ENCODE measurements at regions not wholly inside any gene's neighbourhood (a gene's known extent, or its start where the extent isn't known, plus 50 kb on each side); places are given as distances from the start of the nearest gene placed in this dataset.

DNA sequence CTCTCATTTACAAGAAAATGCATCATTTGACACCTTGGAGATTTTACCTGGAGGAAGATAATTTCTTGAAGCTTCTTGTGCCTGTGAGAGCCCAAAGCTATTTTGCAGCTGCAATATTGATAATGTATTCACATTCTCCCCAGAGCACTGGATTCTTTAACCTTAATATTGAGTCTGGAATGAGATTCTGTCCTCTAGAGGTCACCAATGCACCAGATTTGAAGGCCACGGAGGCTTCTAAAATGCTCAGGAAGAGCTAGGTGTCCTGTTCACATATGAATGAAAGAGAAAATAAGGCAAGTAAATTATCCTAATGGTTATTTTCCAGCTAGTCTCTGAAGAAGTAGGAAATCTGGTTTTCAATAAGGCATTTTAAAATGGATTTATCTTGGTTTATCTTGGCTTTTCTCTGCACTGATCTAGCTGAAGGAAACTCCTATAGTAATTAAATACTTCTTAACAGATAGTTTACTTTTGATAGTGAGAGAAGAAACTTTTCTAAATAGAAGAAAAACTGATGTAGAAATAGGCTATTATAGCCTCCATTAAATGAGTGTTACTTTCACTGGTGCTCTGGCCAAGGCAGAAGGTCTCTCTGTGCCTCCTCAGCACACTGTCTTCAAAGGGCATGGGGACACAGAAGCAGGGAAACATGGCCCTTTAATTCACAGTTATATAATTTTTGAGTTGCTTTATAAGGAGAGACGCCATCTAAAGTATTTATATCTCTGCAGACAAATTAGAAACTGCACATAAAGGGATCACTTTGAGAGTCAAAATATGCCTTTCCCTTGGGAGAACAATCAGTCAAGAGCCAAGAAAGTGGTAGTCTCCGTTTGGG lies 297.0 kb upstream of the ACTBL2 start:
- H2BK120ac ChIP-seq (ENCODE audit: low read depth, low read length), result no peak overlapping the region

GRCh38 chr5:57778501-57779091 lies 296.0 kb upstream of the ACTBL2 start:
- H3K27ac ChIP-seq (ENCODE audit: low read depth, low read length), result no peak overlapping the region
- H2BK15ac ChIP-seq (replicated peaks; ENCODE audit: low read depth), result no peak overlapping the region
- no peak overlapping the region for H3K56ac ChIP-seq (ENCODE audit: low read length)
- WGBS (ENCODE audit: extremely low coverage, insufficient coverage, low lambda C conversion rate), result no CpG with 5 or more reads among the region's 1 CpG
- H3K79me2 ChIP-seq (ENCODE audit: control insufficient read depth, insufficient read depth, low read length), result no peaks in the 10 kb centered on the region
- H2BK120ac ChIP-seq (ENCODE audit: low read depth, low read length), result no peak overlapping the region
- H2BK5ac ChIP-seq (ENCODE audit: low read length), result no peak overlapping the region
- H3K18ac ChIP-seq (ENCODE audit: low read length), result no peak overlapping the region
- H4K8ac ChIP-seq (ENCODE audit: low read depth, low read length), result no peak overlapping the region
- H4K5ac ChIP-seq (ENCODE audit: low read length), result no peak overlapping the region
- H2AK5ac ChIP-seq (ENCODE audit: low read length), result no peak overlapping the region
- DNase-seq, result peak; percentile 34
- no peaks in the 10 kb centered on the region for H3K4me1 ChIP-seq (ENCODE audit: control insufficient read depth, low read depth, low read length)
- no peaks in the 10 kb centered on the region for H3K79me1 ChIP-seq (ENCODE audit: low read length)
- H3K9ac ChIP-seq (ENCODE audit: low read length), result no peak overlapping the region
- no peaks in the 10 kb centered on the region for H3K36me3 ChIP-seq (ENCODE audit: control insufficient read depth, insufficient read depth, low read length)
- no peaks in the 10 kb centered on the region for H3K27me3 ChIP-seq (ENCODE audit: insufficient read depth, low read length, poor library complexity)
- H3K23ac ChIP-seq (ENCODE audit: low read length), result no peak overlapping the region
- H3K4me3 ChIP-seq (ENCODE audit: low read length), result no peak overlapping the region
- no peak overlapping the region for H3K4ac ChIP-seq (ENCODE audit: low read depth, low read length)
- H3K4me2 ChIP-seq (ENCODE audit: low read length), result no peak overlapping the region

More for the DNA sequence above, 297.0 kb upstream of the ACTBL2 start:
- H3K4ac ChIP-seq (ENCODE audit: low read depth, low read length), result no peak overlapping the region
- no peaks in the 10 kb centered on the region for H3K4me1 ChIP-seq (ENCODE audit: control insufficient read depth, low read depth, low read length)
- H2AK5ac ChIP-seq (ENCODE audit: low read length), result no peak overlapping the region
- H2BK5ac ChIP-seq (ENCODE audit: low read length), result no peak overlapping the region
- WGBS (ENCODE audit: extremely low coverage, insufficient coverage, low lambda C conversion rate), result no CpG with 5 or more reads among the region's 3 CpGs
- H3K18ac ChIP-seq (ENCODE audit: low read length), result no peak overlapping the region
- no peak overlapping the region for H2BK15ac ChIP-seq (replicated peaks; ENCODE audit: low read depth)
- no peak overlapping the region for H3K9ac ChIP-seq (ENCODE audit: low read length)
- H3K4me2 ChIP-seq (ENCODE audit: low read length), result no peak overlapping the region
- no peak overlapping the region for H3K4me3 ChIP-seq (ENCODE audit: low read length)
- no peaks in the 10 kb centered on the region for H3K36me3 ChIP-seq (ENCODE audit: control insufficient read depth, insufficient read depth, low read length)
- no peak overlapping the region for H4K5ac ChIP-seq (ENCODE audit: low read length)
- H3K79me2 ChIP-seq (ENCODE audit: control insufficient read depth, insufficient read depth, low read length), result no peaks in the 10 kb centered on the region
- H3K27ac ChIP-seq (ENCODE audit: low read depth, low read length), result no peak overlapping the region
- no peak overlapping the region for H3K56ac ChIP-seq (ENCODE audit: low read length)
- DNase-seq, result peak; percentile 73
- H3K23ac ChIP-seq (ENCODE audit: low read length), result no peak overlapping the region
- no peaks in the 10 kb centered on the region for H3K79me1 ChIP-seq (ENCODE audit: low read length)
- no peak overlapping the region for H4K8ac ChIP-seq (ENCODE audit: low read depth, low read length)
- no peaks in the 10 kb centered on the region for H3K27me3 ChIP-seq (ENCODE audit: insufficient read depth, low read length, poor library complexity)

DNA sequence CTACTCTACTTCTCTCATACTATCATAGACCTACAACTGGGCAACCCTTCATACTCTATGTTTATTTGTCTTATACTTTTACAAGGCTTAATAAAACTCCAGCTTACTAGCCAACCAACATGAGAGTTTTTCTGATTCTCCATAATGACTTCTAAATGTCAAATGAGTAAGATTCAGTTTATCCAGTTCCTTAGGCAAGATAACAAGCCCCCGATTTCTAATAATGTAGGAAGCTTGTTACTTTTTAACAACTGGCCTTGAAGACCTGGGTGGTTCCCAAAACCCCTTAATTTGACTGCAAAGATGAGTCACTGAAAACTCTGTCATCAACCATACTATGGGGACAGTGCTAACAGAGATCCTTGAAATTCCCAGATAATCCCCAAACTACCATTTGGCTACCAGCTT lies 294.6 kb upstream of the ACTBL2 start:
- no peaks in the 10 kb centered on the region for H3K36me3 ChIP-seq (ENCODE audit: control insufficient read depth, insufficient read depth, low read length)
- no peak overlapping the region for H4K5ac ChIP-seq (ENCODE audit: low read length)
- H3K4me1 ChIP-seq (ENCODE audit: control insufficient read depth, low read depth, low read length), result no peaks in the 10 kb centered on the region
- no CpG with 5 or more reads among the region's 1 CpG for WGBS (ENCODE audit: extremely low coverage, insufficient coverage, low lambda C conversion rate)
- no peak overlapping the region for H2BK5ac ChIP-seq (ENCODE audit: low read length)
- no peak overlapping the region for H3K4me2 ChIP-seq (ENCODE audit: low read length)
- no peaks in the 10 kb centered on the region for H3K79me2 ChIP-seq (ENCODE audit: control insufficient read depth, insufficient read depth, low read length)
- no peak overlapping the region for H2BK15ac ChIP-seq (replicated peaks; ENCODE audit: low read depth)
- H3K23ac ChIP-seq (ENCODE audit: low read length), result no peak overlapping the region
- H3K79me1 ChIP-seq (ENCODE audit: low read length), result no peaks in the 10 kb centered on the region
- H2BK120ac ChIP-seq (ENCODE audit: low read depth, low read length), result no peak overlapping the region
- no peak overlapping the region for H3K18ac ChIP-seq (ENCODE audit: low read length)
- no peak overlapping the region for H3K27ac ChIP-seq (ENCODE audit: low read depth, low read length)
- H3K4ac ChIP-seq (ENCODE audit: low read depth, low read length), result no peak overlapping the region
- H3K56ac ChIP-seq (ENCODE audit: low read length), result no peak overlapping the region
- H3K4me3 ChIP-seq (ENCODE audit: low read length), result no peak overlapping the region
- H2AK5ac ChIP-seq (ENCODE audit: low read length), result no peak overlapping the region
- no peak overlapping the region for H4K8ac ChIP-seq (ENCODE audit: low read depth, low read length)
- peak; percentile 81 for DNase-seq
- H3K9ac ChIP-seq (ENCODE audit: low read length), result no peak overlapping the region
- no peaks in the 10 kb centered on the region for H3K27me3 ChIP-seq (ENCODE audit: insufficient read depth, low read length, poor library complexity)

GRCh38 chr5:57776035-57776434 lies 293.4 kb upstream of the ACTBL2 start:
- WGBS (ENCODE audit: extremely low coverage, insufficient coverage, low lambda C conversion rate), result no CpG with 5 or more reads among the region's 1 CpG
- no peaks in the 10 kb centered on the region for H3K4me1 ChIP-seq (ENCODE audit: control insufficient read depth, low read depth, low read length)
- H3K4me3 ChIP-seq (ENCODE audit: low read length), result no peak overlapping the region
- no peaks in the 10 kb centered on the region for H3K27me3 ChIP-seq (ENCODE audit: insufficient read depth, low read length, poor library complexity)
- H2AK5ac ChIP-seq (ENCODE audit: low read length), result no peak overlapping the region
- no peak overlapping the region for H3K4me2 ChIP-seq (ENCODE audit: low read length)
- no peak overlapping the region for H3K23ac ChIP-seq (ENCODE audit: low read length)
- no peak overlapping the region for H3K56ac ChIP-seq (ENCODE audit: low read length)
- DNase-seq, result no peak
- H3K4ac ChIP-seq (ENCODE audit: low read depth, low read length), result no peak overlapping the region
- no peak overlapping the region for H2BK15ac ChIP-seq (replicated peaks; ENCODE audit: low read depth)
- no peak overlapping the region for H2BK5ac ChIP-seq (ENCODE audit: low read length)
- H3K79me2 ChIP-seq (ENCODE audit: control insufficient read depth, insufficient read depth, low read length), result no peaks in the 10 kb centered on the region
- H4K5ac ChIP-seq (ENCODE audit: low read length), result no peak overlapping the region
- H4K8ac ChIP-seq (ENCODE audit: low read depth, low read length), result no peak overlapping the region
- H3K27ac ChIP-seq (ENCODE audit: low read depth, low read length), result no peak overlapping the region
- H3K79me1 ChIP-seq (ENCODE audit: low read length), result no peaks in the 10 kb centered on the region
- no peaks in the 10 kb centered on the region for H3K36me3 ChIP-seq (ENCODE audit: control insufficient read depth, insufficient read depth, low read length)
- H3K9ac ChIP-seq (ENCODE audit: low read length), result no peak overlapping the region
- H3K18ac ChIP-seq (ENCODE audit: low read length), result no peak overlapping the region
- H2BK120ac ChIP-seq (ENCODE audit: low read depth, low read length), result no peak overlapping the region

GRCh38 chr5:57774439-57774838 lies 291.8 kb upstream of the ACTBL2 start:
- Histone ChIP-seq H3K27me3 (ENCODE audit: insufficient read depth, low read length, poor library complexity) (no peaks in the 10 kb centered on the region), H3K4me2 (ENCODE audit: low read length) (no peak overlapping the region), H3K9ac (ENCODE audit: low read length) (no peak overlapping the region), H2BK120ac (ENCODE audit: low read depth, low read length) (no peak overlapping the region), H4K8ac (ENCODE audit: low read depth, low read length) (no peak overlapping the region), H3K79me2 (ENCODE audit: control insufficient read depth, insufficient read depth, low read length) (no peaks in the 10 kb centered on the region), H3K27ac (ENCODE audit: low read depth, low read length) (no peak overlapping the region), H3K4ac (ENCODE audit: low read depth, low read length) (no peak overlapping the region), H2AK5ac (ENCODE audit: low read length) (no peak overlapping the region), H2BK5ac (ENCODE audit: low read length) (no peak overlapping the region), H3K79me1 (ENCODE audit: low read length) (no peaks in the 10 kb centered on the region), H3K18ac (ENCODE audit: low read length) (no peak overlapping the region), H3K36me3 (ENCODE audit: control insufficient read depth, insufficient read depth, low read length) (no peaks in the 10 kb centered on the region), H3K56ac (ENCODE audit: low read length) (no peak overlapping the region), H3K4me3 (ENCODE audit: low read length) (no peak overlapping the region), H2BK15ac (replicated peaks; ENCODE audit: low read depth) (no peak overlapping the region), H4K5ac (ENCODE audit: low read length) (no peak overlapping the region), H3K4me1 (ENCODE audit: control insufficient read depth, low read depth, low read length) (no peaks in the 10 kb centered on the region), H3K23ac (ENCODE audit: low read length) (no peak overlapping the region)
- WGBS (ENCODE audit: extremely low coverage, insufficient coverage, low lambda C conversion rate), result no CpG with 5 or more reads among the region's 1 CpG
- DNase-seq, result no peak
